NCI-H2227 treated with DMSO at 0.1 percent for 48 hours (cell line): ENCODE measurements at regions not wholly inside any gene's neighbourhood (a gene's known extent, or its start where the extent isn't known, plus 50 kb on each side); places are given as distances from the start of the nearest gene placed in this dataset.
"Not testable (repeated sequence)": the region's sequence is repeated elsewhere in the genome, so short reads cannot be mapped to it uniquely, and the experiment has no call there.

ENCODE experiments used
- DNase-seq: peaks from one replicate; lab custom pipeline; 2025; lab: John Stamatoyannopoulos, UW

GRCh38 chr6:169862043-169862891 lies 110.8 kb downstream of the ERMARD start:
- DNase-seq = no peak

GRCh38 chr6:169861431-169862042 lies 110.1 kb downstream of the ERMARD start:
- DNase-seq = no peak

GRCh38 chr6:169859978-169860703 lies 108.7 kb downstream of the ERMARD start:
- no peak for DNase-seq

GRCh38 chr6:169859401-169859977 lies 108.1 kb downstream of the ERMARD start:
- no peak for DNase-seq

- no peak for DNase-seq
Observed at GRCh38 chr6:169858935-169859351, 107.5 kb downstream of the ERMARD start.

- DNase-seq = no peak
Observed at GRCh38 chr6:169858293-169858934, 107.0 kb downstream of the ERMARD start.

- DNase-seq = no peak
Observed at GRCh38 chr6:169857343-169858292, 106.2 kb downstream of the ERMARD start.

- DNase-seq = not testable (repeated sequence)
Observed at GRCh38 chr6:169856442-169857342, 105.3 kb downstream of the ERMARD start.

- DNase-seq = no peak
Observed at GRCh38 chr6:169854813-169855212, 103.4 kb downstream of the ERMARD start.

- DNase-seq = no peak
Observed at GRCh38 chr6:169854083-169854725, 102.8 kb downstream of the ERMARD start.

GRCh38 chr6:169853196-169854082 lies 102.0 kb downstream of the ERMARD start:
- no peak for DNase-seq

GRCh38 chr6:169852504-169853195 lies 101.2 kb downstream of the ERMARD start:
- no peak for DNase-seq

GRCh38 chr6:169851641-169852503 lies 100.5 kb downstream of the ERMARD start:
- DNase-seq = no peak

- DNase-seq = no peak
Observed at GRCh38 chr6:169850746-169851145, 99.3 kb downstream of the ERMARD start.

- no peak for DNase-seq
Observed at GRCh38 chr6:169850154-169850553, 98.7 kb downstream of the ERMARD start.

GRCh38 chr6:169849396-169849795 lies 98.0 kb downstream of the ERMARD start:
- no peak for DNase-seq

GRCh38 chr6:169848946-169849345 lies 97.5 kb downstream of the ERMARD start:
- DNase-seq = no peak
